Liver (tissue), 7 donors: ENCODE measurements at regions not wholly inside any gene's neighbourhood (a gene's known extent, or its start where the extent isn't known, plus 50 kb on each side); places are given as distances from the start of the nearest gene placed in this dataset.

Experiments used
- DNase-seq: peaks from one replicate; pipeline ENCODE4 v3.0.0-alpha.2; 2017; ENCODE audit warnings: low spot score
- H3K27ac ChIP-seq, 2 donors: one replicate each; pipeline ENCODE4 v1.7.0; 2013; ENCODE audit warnings: inconsistent platforms in 2 of 2, low read length in 2 of 2, control low read depth in 1 of 2, low read depth in 1 of 2, mild to moderate bottlenecking in 1 of 2
- H3K27me3 ChIP-seq, 4 donors: one replicate each; pipeline versions ENCODE4 v1.6.1 to v1.7.0; 2013; ENCODE audit warnings: low read length in 3 of 4, inconsistent platforms in 1 of 4, mild to moderate bottlenecking in 1 of 4, moderate library complexity in 1 of 4; ENCODE audit not compliant: control insufficient read depth in 4 of 4, insufficient read depth in 4 of 4
- H3K36me3 ChIP-seq, 4 donors: one replicate each; pipeline versions ENCODE4 v1.6.1 to v1.7.0; 2013; ENCODE audit warnings: low read length in 3 of 4, mild to moderate bottlenecking in 3 of 4, low read depth in 1 of 4, moderate library complexity in 1 of 4; ENCODE audit not compliant: control insufficient read depth in 4 of 4, insufficient read depth in 3 of 4
- H3K4me1 ChIP-seq, 4 donors: one replicate each; pipeline versions ENCODE4 v1.6.1 to v1.7.0; 2013; ENCODE audit warnings: low read length in 3 of 4, mild to moderate bottlenecking in 3 of 4, moderate library complexity in 1 of 4; ENCODE audit not compliant: control insufficient read depth in 4 of 4, insufficient read depth in 4 of 4
- H3K4me3 ChIP-seq, 3 donors: one replicate each; pipeline versions ENCODE4 v1.6.1 to v1.7.0; 2013; ENCODE audit warnings: low read length in 3 of 3, control low read depth in 1 of 3, low read depth in 1 of 3, mild to moderate bottlenecking in 1 of 3
- H3K9ac ChIP-seq, 2 donors: one replicate each; pipeline ENCODE4 v1.7.0; 2013; ENCODE audit warnings: low read length in 2 of 2, mild to moderate bottlenecking in 2 of 2, moderate library complexity in 2 of 2, control low read depth in 1 of 2, low read depth in 1 of 2
- H3K9me3 ChIP-seq, 4 donors: one replicate each; pipeline versions ENCODE4 v1.6.1 to v1.7.0; 2013; ENCODE audit warnings: low read length in 3 of 4; ENCODE audit not compliant: control insufficient read depth in 4 of 4
- FOXA1 ChIP-seq: IDR thresholded peaks from 2 replicates; pipeline ENCODE4 v1.6.1; 2016; ENCODE audit warnings: antibody characterized with exemption
- FOXA2 ChIP-seq: IDR thresholded peaks from 2 replicates; pipeline ENCODE4 v1.6.1; 2016; ENCODE audit warnings: antibody characterized with exemption
- GABPA ChIP-seq, 2 donors: IDR thresholded peaks in 1 of 2; conservative IDR thresholded peaks in 1 of 2; 2 replicates each; pipeline ENCODE4 v1.6.1; 2016; ENCODE audit warnings: antibody characterized with exemption in 2 of 2, mild to moderate bottlenecking in 1 of 2, moderate library complexity in 1 of 2
- HNF4A ChIP-seq, 2 donors: conservative IDR thresholded peaks; 2 replicates each; pipeline ENCODE4 v1.6.1; 2016; ENCODE audit warnings: antibody characterized with exemption in 2 of 2, mild to moderate bottlenecking in 2 of 2
- HNF4G ChIP-seq: IDR thresholded peaks from 2 replicates; pipeline ENCODE4 v1.6.1; 2016; ENCODE audit warnings: antibody characterized with exemption
- JUND ChIP-seq, 2 donors: IDR thresholded peaks; 2 replicates each; pipeline ENCODE4 v1.6.1; 2016; ENCODE audit warnings: antibody characterized with exemption in 2 of 2
- NR2F2 ChIP-seq: IDR thresholded peaks from 2 replicates; pipeline ENCODE4 v1.6.1; 2016; ENCODE audit warnings: antibody characterized with exemption
- RAD21 ChIP-seq, 2 donors: IDR thresholded peaks; 2 replicates each; pipeline ENCODE4 v1.6.1; 2016; ENCODE audit warnings: antibody characterized with exemption in 2 of 2, mild to moderate bottlenecking in 2 of 2
- RXRA ChIP-seq, 2 donors: IDR thresholded peaks; 2 replicates each; pipeline ENCODE4 v1.6.1; 2017 to 2018; ENCODE audit warnings: antibody characterized with exemption in 2 of 2, mild to moderate bottlenecking in 1 of 2
- SP1 ChIP-seq: IDR thresholded peaks from 2 replicates; pipeline ENCODE4 v1.6.1; 2018; ENCODE audit warnings: antibody characterized with exemption, mild to moderate bottlenecking
- TAF1 ChIP-seq: conservative IDR thresholded peaks from 2 replicates; pipeline ENCODE4 v1.6.1; 2016; ENCODE audit warnings: antibody characterized with exemption, mild to moderate bottlenecking
- YY1 ChIP-seq: IDR thresholded peaks from 2 replicates; pipeline ENCODE4 v1.6.1; 2016; ENCODE audit warnings: antibody characterized with exemption, mild to moderate bottlenecking
- WGBS: extraction: QIAGEN DNeasy Blood & Tissue Kit; methylation state at CpG from one replicate; pipeline ENCODE4 v1.1.7; 2013; 5-methylcytosine and 5-hydroxymethylcytosine counted together
- TF ChIP-seq, protein P1 (sequence below): IDR thresholded peaks from 2 replicates; pipeline ENCODE4 v1.6.1; 2016; ENCODE audit warnings: antibody characterized with exemption
- TF ChIP-seq, protein P2 (sequence below): IDR thresholded peaks from 2 replicates; pipeline ENCODE4 v1.6.1; 2016; ENCODE audit warnings: antibody characterized with exemption
- TF ChIP-seq, protein P3 (sequence below): IDR thresholded peaks from 2 replicates; pipeline ENCODE4 v1.6.1; 2016; ENCODE audit warnings: antibody characterized with exemption
- TF ChIP-seq, protein P4 (sequence below): IDR thresholded peaks from 2 replicates; pipeline ENCODE4 v1.6.1; 2016; ENCODE audit warnings: antibody characterized with exemption, mild to moderate bottlenecking
- donor health status: healthy.
- donor health status: healthy.
- donor health status: healthy.
- donor health status: healthy.

DNA sequence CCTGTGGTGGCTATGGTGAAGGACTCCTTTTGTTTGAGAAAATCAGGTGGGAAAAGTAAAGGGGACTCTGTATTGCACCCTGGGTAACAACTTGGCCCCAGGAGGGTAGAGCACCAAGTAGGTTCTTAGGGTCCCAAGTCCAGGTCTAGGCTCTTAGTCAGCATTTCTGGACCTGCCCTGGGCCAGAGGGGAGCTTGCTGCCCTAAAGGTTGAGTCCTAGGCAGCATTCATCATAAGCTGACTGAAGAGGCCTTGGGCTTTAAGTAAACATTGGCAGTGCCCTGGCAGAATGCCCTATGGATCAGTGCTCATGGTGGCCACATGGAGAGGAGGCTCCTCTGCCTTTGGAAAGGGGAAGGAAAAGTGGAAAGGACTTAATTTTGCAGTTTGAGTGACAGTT, 268.5 kb upstream of the CTNNB1 start:
- no peak for TF ChIP-seq HNF4A (conservative IDR thresholded peaks at IDR 0.05)
- TF ChIP-seq, protein P1, sequence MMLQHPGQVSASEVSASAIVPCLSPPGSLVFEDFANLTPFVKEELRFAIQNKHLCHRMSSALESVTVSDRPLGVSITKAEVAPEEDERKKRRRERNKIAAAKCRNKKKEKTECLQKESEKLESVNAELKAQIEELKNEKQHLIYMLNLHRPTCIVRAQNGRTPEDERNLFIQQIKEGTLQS: no peak
- no peak for TF ChIP-seq NR2F2
- no peak for TF ChIP-seq SP1
- no peak for TF ChIP-seq HNF4G
- TF ChIP-seq FOXA1: no peak
- TF ChIP-seq JUND (IDR thresholded peaks at IDR 0.05): no peak
- H3K27me3 ChIP-seq: no peaks in the 10 kb centered on the region
- H3K4me1 ChIP-seq: peaks cover 3 to 4% (median 3%) of the 10 kb centered on the region in 4 donors
- H3K9me3 ChIP-seq: no peaks in the 10 kb centered on the region
- DNase-seq: no peak
- no peak overlapping the region for H3K4me3 ChIP-seq
- no peak overlapping the region for H3K9ac ChIP-seq
- H3K27ac ChIP-seq: no peak overlapping the region
- H3K36me3 ChIP-seq: no peaks in the 10 kb centered on the region

DNA sequence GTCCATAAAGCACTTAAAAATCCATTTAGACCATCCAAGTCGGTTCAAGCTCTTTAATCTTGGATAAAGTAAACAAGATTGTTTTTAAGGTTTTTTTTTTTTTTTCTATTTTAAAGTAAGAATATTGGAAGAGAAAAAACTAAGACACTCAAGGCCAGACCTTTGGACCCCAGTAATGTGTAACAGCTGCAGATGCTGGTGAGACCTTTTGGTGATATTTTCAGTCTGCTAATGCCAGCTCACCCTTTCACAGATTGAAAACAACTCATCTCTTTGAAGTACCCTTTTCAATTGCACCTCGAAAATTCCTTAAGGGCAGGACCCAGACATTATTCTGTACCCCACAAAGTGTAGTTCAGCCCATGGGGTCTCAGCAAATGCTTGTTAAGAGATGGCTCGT, 260.7 kb upstream of the CTNNB1 start:
- H3K27ac ChIP-seq: no peak overlapping the region
- no peak overlapping the region for H3K4me3 ChIP-seq
- H3K9ac ChIP-seq: no peak overlapping the region
- no peaks in the 10 kb centered on the region for H3K36me3 ChIP-seq
- 71% methylated on average over 3 of the region's 3 CpGs for WGBS
- no peak for DNase-seq
- peaks cover 3 to 8% (median 5%) of the 10 kb centered on the region in 4 donors for H3K4me1 ChIP-seq
- no peaks in the 10 kb centered on the region for H3K27me3 ChIP-seq
- no peaks in the 10 kb centered on the region for H3K9me3 ChIP-seq
- TF ChIP-seq, protein P1: no peak
- TF ChIP-seq TAF1 (no peak), HNF4G (no peak), FOXA2 (no peak), RXRA (IDR thresholded peaks at IDR 0.05) (no peak), RAD21 (IDR thresholded peaks at IDR 0.05) (no peak), FOXA1 (no peak)
- TF ChIP-seq, protein P2, sequence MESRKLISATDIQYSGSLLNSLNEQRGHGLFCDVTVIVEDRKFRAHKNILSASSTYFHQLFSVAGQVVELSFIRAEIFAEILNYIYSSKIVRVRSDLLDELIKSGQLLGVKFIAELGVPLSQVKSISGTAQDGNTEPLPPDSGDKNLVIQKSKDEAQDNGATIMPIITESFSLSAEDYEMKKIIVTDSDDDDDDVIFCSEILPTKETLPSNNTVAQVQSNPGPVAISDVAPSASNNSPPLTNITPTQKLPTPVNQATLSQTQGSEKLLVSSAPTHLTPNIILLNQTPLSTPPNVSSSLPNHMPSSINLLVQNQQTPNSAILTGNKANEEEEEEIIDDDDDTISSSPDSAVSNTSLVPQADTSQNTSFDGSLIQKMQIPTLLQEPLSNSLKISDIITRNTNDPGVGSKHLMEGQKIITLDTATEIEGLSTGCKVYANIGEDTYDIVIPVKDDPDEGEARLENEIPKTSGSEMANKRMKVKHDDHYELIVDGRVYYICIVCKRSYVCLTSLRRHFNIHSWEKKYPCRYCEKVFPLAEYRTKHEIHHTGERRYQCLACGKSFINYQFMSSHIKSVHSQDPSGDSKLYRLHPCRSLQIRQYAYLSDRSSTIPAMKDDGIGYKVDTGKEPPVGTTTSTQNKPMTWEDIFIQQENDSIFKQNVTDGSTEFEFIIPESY: no peak
- TF ChIP-seq, protein P3, sequence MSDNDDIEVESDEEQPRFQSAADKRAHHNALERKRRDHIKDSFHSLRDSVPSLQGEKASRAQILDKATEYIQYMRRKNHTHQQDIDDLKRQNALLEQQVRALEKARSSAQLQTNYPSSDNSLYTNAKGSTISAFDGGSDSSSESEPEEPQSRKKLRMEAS: no peak

DNA sequence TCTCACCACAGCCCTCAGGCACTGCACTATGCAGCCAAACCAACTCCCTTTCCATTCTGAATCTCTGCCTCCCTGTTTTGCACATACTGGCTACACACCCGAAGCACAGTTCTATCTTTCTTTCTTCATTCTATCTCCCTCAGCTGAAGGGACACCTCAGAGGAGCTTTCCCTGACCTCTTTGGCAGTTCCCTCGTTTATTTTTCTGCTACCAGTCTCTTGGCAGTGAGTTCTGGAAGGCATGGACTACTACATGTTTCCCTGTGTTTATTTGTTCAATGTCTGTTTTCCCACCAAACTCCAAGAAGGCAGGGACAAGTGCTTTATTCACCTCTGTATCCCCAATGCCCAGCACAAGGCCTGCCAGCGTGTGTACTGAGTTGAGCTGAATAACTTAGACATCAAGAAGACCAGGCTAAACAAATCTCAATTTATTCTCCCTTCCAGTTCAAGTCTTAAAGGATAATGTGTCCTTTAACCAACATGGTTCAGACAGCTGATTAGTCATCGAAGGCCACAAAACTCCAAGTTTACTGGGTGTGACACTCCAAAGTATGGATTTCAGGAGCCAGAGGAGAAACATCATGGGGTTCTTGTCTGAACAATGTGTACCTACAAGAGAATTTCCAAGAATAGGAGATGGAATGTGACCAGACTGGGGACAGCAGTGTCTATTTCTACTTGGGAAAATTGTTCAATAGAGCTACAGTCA, 260.1 kb upstream of the CTNNB1 start:
- H3K27ac ChIP-seq: no peak overlapping the region
- WGBS: 50% methylated on average over 4 of the region's 4 CpGs
- TF ChIP-seq, protein P4, sequence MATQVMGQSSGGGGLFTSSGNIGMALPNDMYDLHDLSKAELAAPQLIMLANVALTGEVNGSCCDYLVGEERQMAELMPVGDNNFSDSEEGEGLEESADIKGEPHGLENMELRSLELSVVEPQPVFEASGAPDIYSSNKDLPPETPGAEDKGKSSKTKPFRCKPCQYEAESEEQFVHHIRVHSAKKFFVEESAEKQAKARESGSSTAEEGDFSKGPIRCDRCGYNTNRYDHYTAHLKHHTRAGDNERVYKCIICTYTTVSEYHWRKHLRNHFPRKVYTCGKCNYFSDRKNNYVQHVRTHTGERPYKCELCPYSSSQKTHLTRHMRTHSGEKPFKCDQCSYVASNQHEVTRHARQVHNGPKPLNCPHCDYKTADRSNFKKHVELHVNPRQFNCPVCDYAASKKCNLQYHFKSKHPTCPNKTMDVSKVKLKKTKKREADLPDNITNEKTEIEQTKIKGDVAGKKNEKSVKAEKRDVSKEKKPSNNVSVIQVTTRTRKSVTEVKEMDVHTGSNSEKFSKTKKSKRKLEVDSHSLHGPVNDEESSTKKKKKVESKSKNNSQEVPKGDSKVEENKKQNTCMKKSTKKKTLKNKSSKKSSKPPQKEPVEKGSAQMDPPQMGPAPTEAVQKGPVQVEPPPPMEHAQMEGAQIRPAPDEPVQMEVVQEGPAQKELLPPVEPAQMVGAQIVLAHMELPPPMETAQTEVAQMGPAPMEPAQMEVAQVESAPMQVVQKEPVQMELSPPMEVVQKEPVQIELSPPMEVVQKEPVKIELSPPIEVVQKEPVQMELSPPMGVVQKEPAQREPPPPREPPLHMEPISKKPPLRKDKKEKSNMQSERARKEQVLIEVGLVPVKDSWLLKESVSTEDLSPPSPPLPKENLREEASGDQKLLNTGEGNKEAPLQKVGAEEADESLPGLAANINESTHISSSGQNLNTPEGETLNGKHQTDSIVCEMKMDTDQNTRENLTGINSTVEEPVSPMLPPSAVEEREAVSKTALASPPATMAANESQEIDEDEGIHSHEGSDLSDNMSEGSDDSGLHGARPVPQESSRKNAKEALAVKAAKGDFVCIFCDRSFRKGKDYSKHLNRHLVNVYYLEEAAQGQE: no peak
- TF ChIP-seq HNF4G (no peak), GABPA (IDR thresholded peaks at IDR 0.05 in 1 of 2, conservative IDR thresholded peaks at IDR 0.05 in 1 of 2) (no peak), RAD21 (IDR thresholded peaks at IDR 0.05) (no peak), YY1 (no peak), JUND (IDR thresholded peaks at IDR 0.05) (no peak), NR2F2 (no peak), FOXA2 (no peak), SP1 (no peak), HNF4A (conservative IDR thresholded peaks at IDR 0.05) (no peak)
- TF ChIP-seq, protein P2: no peak

More for the DNA sequence above, 260.1 kb upstream of the CTNNB1 start:
- H3K27me3 ChIP-seq: no peaks in the 10 kb centered on the region
- H3K9ac ChIP-seq: no peak overlapping the region
- H3K4me1 ChIP-seq: peaks cover 3 to 8% (median 5%) of the 10 kb centered on the region in 4 donors
- H3K4me3 ChIP-seq: no peak overlapping the region
- DNase-seq: no peak
- no peaks in the 10 kb centered on the region for H3K9me3 ChIP-seq
- no peaks in the 10 kb centered on the region for H3K36me3 ChIP-seq
